ENCODE measurements at regions not wholly inside any gene's neighbourhood (a gene's known extent, or its start where the extent isn't known, plus 50 kb on each side); places are given as distances from the start of the nearest gene placed in this dataset.
"Not testable (repeated sequence)": the region's sequence is repeated elsewhere in the genome, so short reads cannot be mapped to it uniquely, and the experiment has no call there.

DNA sequence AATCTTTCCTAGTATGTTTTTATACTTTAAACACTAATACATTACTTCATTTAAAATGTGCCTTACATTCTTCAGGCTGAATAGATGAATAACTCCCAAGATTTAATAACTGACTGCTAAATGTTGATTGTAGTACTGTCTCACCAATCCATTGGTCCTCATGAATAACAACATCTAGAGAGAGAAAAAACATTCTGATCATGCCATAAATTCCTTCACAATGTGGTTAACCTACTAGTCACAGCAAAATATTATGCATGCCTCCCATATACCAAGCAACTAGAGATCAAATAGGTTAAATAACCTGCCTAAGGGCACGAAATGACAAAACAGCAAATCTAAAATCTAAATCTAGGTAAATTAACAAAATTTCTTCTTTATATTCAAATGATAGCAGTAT is 66.2 kb downstream of the SYT15 start:
- DNase-seq, result not testable (repeated sequence)

DNA sequence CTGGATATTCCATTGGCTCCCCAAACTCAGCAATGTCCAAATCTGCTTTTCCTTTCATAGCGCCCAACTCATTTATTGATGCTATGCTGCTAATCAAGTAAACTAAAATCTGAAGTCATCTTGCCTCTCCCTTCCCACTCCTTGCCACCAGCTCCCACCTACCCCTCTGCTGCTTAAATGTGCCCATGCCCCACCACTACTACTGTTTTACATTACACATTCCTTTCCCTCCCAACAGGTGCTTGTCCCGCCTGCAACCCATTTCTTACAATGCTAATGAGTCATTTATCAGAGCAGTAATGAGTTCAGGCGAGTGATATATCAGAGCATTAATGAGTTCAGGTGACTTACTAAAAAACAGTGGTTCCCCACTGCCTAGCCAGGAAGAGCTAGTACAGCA is 67.2 kb downstream of the SYT15 start:
- DNase-seq, result not testable (repeated sequence)

DNA sequence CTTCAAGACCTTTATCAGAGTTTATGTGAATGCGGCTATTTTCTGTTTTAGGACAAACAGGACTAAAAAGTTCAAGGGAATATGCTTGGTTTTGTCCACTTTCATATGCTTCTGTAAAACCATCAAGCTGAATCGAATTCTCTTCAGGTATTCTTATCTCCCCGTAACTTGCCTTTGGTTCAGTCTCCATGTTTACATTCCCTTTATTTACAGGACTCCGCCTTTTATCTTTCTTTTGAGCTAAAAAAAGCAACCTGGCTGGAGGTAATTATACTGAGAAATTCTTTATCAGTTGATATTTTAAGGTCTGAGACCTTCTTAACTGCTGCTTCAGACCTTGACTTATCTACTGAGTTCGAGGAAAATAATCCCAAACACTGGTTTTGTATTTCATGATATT is 72.0 kb downstream of the SYT15 start:
- DNase-seq, result not testable (repeated sequence)

- DNase-seq, result not testable (repeated sequence)
Observed at GRCh38 chr10:46657437-46657836, 78.5 kb downstream of the SYT15 start.

GRCh38 chr10:46660027-46660834 is 81.3 kb downstream of the SYT15 start:
- DNase-seq, result not testable (repeated sequence)

GRCh38 chr10:46660835-46661164 is 81.9 kb downstream of the SYT15 start:
- DNase-seq, result not testable (repeated sequence)

- not testable (repeated sequence) for DNase-seq
Observed at GRCh38 chr10:46665536-46665935, 86.6 kb downstream of the SYT15 start.

DNA sequence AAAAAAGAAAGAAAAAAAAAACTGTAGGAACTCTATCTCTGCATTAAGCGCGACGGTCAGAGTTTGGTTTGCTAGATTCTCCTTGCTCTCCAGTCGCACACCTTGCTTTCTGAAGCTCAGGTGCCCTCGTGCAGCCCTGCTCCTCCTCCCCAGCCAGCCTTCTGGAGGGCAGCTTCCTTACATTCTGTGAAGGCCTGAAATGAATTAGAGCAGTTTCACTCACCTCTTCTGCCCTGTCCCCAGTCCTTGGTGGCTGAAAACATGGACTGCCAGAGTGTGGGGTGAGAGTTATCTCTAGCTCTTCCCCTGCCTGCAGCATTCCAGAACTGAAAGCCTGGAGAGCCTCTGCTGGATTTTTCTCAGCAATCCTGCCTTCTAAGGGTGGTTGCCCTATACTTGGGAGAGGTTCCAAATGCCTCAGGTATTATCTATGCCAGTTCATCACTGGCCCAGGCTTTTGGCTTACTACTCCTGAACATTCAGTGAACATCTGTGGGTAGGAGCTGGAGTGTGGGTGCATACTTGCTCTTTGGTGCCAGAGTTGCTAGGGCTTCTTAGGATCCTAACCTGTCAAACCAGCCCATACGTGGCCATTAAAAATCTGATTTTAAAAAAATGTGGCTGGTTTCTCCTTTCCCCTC is 89.5 kb downstream of the SYT15 start:
- DNase-seq, result not testable (repeated sequence)

DNA sequence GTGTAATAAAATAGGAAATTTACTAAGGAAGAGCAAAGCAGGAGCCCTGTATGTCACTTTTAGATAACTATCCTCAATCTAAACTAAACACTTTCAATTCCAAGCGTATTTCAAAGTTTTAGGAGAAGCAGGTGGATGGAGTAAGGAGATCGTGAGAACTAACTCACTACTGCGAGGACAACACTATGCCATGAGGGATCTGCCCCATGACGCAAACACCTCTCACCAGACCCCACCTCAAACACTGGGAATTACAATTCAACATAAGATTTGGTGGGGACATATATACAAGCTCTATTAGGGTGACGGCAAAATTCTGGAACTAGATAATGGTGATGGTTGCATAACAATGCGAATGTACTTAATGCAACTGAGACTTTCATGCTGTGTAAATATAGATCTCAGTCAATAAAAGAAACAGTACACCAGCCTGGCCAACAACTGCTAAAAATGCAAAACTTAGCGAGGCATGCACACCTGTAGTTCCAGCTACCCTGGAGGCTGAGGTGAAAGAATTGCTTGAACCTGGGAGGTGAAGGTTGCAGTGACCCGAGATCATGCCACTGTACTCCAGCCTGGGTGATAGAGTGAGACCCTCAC is 99.0 kb downstream of the SYT15 start:
- not testable (repeated sequence) for DNase-seq

DNA sequence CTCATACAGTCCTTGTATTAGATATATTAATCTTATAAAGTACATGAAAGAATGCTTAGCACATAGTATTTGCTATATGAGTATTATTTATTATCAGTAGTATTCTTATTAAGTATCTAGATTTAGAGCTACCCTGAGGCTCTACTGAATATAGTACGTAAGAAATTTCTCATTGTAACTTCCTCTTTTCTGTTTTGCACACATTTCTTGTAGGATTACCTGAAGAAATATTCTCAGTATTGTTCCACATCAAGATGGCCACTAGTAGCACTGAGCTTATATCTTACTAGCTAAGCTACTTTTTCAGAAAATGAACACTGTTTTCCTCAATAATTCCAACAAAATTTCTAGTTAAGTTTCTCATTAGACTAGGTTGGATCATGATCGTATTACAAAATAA is 112.5 kb downstream of the SYT15 start:
- DNase-seq, result not testable (repeated sequence)

GRCh38 chr10:46693218-46693617 is 114.3 kb downstream of the SYT15 start:
- not testable (repeated sequence) for DNase-seq

- not testable (repeated sequence) for DNase-seq
Observed at GRCh38 chr10:46717264-46717663, 138.3 kb downstream of the SYT15 start.

DNA sequence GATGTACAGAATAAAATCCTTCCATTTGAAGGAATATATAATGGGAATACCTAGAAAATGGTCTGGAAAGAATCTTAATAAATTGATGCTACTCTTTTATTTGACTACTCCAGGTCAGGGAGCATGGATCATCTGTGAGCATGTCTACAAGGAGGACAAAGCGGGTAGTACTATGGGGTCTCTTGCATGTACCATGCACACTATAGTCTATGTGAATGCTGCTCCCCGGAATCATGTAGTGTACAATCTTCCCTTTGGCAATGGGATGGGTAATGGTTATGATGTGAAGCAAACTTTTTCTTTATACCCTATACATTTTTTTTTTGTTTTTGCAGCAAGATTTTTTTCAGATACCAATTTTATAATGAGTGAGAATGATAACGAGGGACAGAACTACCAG is 139.1 kb downstream of the SYT15 start:
- DNase-seq, result not testable (repeated sequence)

GRCh38 chr10:46720386-46720785 is 141.5 kb downstream of the SYT15 start:
- not testable (repeated sequence) for DNase-seq

GRCh38 chr10:46720811-46721518 is 142.0 kb downstream of the SYT15 start:
- DNase-seq, result not testable (repeated sequence)

- not testable (repeated sequence) for DNase-seq
Observed at GRCh38 chr10:46724258-46724657, 145.3 kb downstream of the SYT15 start.

GRCh38 chr10:46728359-46728758 is 149.4 kb downstream of the SYT15 start:
- DNase-seq, result not testable (repeated sequence)

DNA sequence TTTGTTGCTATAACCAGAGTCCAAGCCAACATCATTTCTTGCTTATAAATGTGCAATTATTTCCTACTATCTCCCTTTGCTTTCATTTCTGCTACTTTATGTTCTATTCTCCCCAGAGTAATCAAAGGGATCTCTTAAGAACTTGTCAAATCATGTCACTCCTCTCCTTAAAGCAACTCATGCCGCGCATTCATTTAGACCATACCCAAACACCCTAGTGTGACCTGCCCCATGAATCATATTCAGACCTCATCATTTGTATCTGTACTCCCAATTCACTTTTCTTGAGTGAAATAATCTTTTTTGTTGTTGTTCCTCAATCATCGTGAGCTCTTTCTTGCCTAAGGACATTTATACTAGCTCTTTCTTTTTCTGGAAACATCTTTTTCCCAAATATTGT is 151.8 kb downstream of the SYT15 start:
- not testable (repeated sequence) for DNase-seq

GRCh38 chr10:46733635-46734261 is 154.8 kb downstream of the SYT15 start:
- not testable (repeated sequence) for DNase-seq

DNA sequence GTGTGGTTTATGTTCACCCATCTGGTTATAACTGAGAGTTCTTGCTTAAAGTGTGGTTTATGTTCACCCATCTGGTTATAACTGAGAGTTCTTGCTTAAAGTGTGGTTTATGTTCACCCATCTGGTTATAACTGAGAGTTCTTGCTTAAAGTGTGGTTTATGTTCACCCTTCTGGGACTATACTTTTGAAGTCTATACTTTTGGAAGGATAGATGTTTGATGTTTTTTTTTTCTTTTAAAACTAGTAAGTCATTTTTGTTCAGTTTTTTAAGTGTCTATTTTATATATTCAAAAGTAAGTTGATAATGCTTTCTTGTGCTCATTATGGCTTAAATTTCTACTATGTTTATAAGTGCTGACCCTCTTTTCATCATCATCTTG is 155.3 kb downstream of the SYT15 start:
- DNase-seq, result not testable (repeated sequence)

- DNase-seq, result not testable (repeated sequence)
Observed at GRCh38 chr10:46739919-46740318, 161.0 kb downstream of the SYT15 start.

DNA sequence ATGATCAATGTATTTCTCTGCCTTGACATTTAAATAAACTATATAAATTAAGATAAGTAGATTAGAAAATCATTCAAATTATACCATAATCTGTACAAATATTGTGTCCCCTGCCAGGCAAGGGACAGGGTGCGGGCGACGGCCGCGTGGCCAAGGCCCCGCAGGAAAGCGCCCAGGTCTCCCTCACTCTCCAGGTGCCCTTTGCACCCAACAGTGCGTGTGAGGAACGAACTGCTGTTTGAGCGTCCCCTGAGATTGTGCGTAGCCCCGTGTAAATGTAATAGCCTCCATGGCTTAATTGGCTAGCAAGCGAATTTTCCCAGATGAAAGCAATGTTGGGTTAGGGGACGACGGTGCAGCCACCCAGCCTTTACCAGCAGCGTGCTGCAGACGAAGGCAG is 161.4 kb downstream of the SYT15 start:
- not testable (repeated sequence) for DNase-seq

- DNase-seq, result not testable (repeated sequence)
Observed at GRCh38 chr10:46749003-46749402, 162.2 kb upstream of the PTPN20 start.
